Neural progenitor cell (in vitro differentiated cells): ENCODE measurements at regions not wholly inside any gene's neighbourhood (a gene's known extent, or its start where the extent isn't known, plus 50 kb on each side); places are given as distances from the start of the nearest gene placed in this dataset.

Experiments
- CTCF ChIP-seq: fragments of 200-600 bp; sonication (generic); IDR thresholded peaks from 2 replicates; pipeline ENCODE4 v1.5.1; 2017; ENCODE audit warnings: antibody characterized with exemption, mild to moderate bottlenecking
- EZH2 ChIP-seq: fragments of 200-600 bp; sonication (generic); IDR thresholded peaks from 2 replicates; pipeline ENCODE4 v1.6.1; 2017; ENCODE audit warnings: antibody characterized with exemption, mild to moderate bottlenecking, moderate library complexity

DNA sequence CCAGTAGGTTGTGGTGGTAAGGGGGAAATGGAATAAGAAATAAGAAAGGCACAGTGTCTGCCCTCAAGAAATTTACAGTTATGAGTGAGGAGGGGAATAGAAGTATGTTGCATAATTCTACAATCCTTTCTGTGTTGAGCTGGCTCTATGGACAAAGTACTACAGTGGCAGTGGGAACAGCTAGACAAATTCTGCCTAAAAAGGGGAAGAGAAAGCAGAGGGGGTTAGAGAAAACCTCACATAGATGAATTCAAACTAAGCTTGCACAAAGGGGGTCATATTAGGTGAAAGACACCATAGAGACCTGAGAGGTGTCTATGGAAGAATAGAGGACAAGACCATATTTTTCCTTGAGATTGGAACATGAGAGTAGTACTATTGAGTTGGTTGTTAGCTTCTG, 146.9 kb upstream of the VGLL2 start:
- TF ChIP-seq EZH2 (no peak), CTCF (no peak)
